Frontal cortex (tissue), 3 donors: ENCODE measurements at regions not wholly inside any gene's neighbourhood (a gene's known extent, or its start where the extent isn't known, plus 50 kb on each side); places are given as distances from the start of the nearest gene placed in this dataset.

Experiments used
- DNase-seq, 2 donors: peaks; one replicate each; pipeline ENCODE4 v3.0.0; 2012; ENCODE audit warnings: low spot score in 2 of 2
- FAIRE-seq: peaks from 2 replicates; lab custom pipeline; 2012; peaks lifted over from hg19 to GRCh38; lab: Jason Lieb, UNC
- donor health status: control.
- donor health status: control.
- donor health status: control.

GRCh38 chr3:23663661-23664186 lies 142.0 kb upstream of the UBE2E1 start:
- DNase-seq (no peak), FAIRE-seq (no peak)

DNA sequence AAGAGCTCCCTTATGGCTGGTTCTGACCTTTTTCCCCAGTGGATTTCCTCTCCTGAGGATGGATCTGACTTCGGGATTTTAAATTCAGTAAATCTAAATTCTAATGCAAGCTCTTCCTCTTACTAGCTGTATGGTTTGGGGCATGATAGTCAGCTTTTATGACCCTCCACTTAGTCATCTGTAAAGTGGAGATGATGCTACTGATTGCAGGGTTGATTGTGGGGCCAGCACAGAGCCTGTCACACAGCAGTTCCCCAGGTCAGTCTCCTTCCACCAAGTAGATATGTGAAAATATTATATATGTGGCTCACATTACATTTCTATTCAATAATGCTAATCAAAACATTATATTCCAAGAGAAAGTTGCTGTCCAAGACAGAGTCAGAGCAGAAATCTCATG lies 141.3 kb upstream of the UBE2E1 start:
- FAIRE-seq (no peak), DNase-seq (no peak)

DNA sequence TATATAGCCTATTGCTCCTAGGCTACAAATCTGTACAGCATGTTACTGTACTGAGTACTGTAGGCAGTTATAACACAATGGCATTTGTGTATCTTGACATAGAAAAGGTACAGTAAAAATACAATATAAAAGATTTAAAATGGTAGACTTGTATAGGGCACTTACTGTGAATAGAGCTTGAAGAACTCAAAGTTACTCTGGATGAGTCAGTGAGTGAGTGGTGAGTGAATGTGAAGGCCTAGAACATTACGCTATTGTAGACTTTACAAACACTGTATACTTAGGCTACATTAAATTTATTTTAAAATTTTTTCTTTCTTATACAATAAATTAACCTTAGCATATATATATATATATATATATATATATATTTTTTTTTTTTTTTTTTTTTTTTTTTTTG lies 140.0 kb upstream of the UBE2E1 start:
- no peak for DNase-seq
- no peak for FAIRE-seq

DNA sequence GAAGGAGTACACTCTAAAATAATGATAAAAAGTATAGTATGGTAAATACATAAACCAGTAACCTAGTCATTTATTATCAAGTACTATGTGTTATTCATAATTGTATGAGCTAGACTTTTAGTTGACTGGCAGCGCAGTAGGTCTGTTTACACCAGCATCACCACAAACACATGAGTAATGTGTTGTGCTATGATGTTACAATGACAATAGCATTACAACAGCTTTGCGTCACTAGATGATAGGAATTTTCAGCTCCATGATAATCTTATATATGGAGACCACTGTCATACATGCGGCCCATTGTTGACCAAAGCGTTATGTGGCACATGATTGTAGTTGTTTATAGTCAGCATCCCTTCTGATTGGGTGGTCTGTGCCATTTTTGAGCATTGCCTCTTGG lies 138.9 kb upstream of the UBE2E1 start:
- no peak for DNase-seq
- FAIRE-seq, result no peak

DNA sequence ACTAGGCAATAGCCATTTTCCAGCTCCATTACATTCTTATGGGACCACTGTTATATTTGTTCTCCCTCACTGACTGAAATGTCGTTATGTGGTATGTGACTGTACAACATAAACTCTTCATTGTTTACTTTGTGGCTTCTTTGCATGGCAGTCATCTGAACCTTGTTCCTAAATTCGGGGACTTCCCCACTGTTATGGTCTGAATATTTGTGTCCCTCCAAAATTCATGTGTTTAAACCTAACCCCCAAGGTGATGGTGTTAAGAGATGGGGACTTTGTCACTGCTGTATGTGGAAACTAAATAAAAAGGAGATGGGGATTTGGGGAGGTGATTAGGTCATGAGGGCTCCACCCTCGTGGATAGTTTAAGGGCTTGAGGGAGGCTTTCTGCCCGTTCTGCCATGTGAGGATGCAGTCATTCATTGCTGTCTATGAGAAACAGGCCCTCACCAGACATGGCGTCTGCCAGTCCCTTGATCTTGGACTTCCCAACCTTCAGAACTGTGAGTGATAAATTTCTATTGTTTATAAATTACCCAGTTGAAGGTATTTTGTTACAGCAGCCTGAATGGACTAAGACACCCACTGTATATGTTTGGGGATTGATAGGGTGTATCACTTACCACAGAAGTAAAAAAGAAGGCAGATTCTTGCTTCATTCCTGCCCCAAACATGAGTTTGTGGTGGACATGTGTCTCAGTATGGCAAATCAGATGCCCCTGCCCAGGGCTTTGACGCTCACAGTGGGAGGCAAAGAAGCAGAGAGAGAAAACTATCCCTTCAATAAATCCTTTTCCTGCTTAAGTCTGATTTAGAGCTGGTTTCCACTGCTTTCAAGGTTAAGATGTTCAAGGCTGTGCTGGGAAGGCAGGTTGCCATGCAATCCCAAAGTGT lies 138.0 kb upstream of the UBE2E1 start:
- no peak for DNase-seq
- no peak for FAIRE-seq

DNA sequence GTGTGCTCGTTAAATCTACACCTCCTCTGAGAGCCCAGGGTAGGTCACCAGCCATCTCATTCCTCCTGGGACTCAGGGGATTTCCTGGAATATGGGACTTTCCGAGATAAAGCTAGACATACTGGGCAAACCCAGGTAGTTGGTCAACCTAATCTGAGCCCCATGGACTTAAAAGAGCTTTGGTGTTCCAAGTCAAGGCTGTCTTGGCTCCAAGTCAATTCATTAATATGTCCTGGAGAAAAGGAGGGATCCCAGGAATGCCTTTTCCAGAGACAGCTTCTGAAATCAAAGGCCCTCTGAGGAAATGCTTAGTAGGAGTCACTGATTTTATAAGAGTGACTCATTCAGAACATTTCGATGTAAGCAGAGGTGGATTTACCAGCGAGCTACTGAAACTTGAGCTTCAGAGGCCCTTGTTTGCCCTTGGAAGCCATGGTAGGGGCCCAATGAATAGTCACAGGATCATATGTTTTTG lies 137.3 kb upstream of the UBE2E1 start:
- no peak for FAIRE-seq
- DNase-seq, result no peak

GRCh38 chr3:23669541-23670255 lies 136.1 kb upstream of the UBE2E1 start:
- FAIRE-seq (no peak), DNase-seq (no peak)

DNA sequence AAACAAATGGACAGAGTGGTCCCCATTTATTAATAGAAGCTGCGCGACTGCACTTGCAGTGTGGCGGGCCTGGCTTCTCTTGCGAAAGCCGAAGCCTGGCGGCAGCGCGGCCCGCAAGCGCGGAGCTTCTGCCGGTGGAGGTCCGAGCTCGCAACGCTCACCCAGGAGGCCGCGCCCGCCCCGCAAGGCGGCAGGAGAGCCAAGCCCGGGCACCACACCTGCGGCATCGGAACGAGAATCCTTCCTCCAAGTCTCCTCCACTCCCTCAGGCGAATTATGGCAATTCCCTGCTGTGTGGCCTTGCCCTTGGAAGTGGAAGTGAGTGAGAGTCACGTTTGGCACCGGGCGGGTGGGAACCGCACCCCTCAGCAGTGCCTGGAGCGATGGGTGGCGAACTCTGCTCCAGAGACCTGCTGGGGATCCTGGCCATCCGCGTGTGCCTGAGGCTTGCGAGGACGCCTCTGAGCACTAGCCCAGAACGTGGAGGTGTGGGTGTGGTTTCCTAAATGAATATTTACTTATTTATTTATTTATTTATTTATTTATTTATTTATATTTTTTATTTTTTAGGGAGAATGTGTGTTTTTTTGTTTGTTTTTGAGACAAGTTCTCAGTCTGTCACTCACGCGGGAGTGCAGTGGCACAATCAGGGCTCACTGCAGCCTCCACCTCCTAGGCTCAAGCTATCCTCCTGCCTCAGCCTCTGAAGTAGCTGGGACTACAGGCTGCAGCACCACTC lies 133.7 kb upstream of the UBE2E1 start:
- DNase-seq (peak in 1 of 2 donors; percentile 23), FAIRE-seq (no peak)

GRCh38 chr3:23672628-23673027 lies 133.1 kb upstream of the UBE2E1 start:
- DNase-seq, result no peak
- FAIRE-seq, result no peak

DNA sequence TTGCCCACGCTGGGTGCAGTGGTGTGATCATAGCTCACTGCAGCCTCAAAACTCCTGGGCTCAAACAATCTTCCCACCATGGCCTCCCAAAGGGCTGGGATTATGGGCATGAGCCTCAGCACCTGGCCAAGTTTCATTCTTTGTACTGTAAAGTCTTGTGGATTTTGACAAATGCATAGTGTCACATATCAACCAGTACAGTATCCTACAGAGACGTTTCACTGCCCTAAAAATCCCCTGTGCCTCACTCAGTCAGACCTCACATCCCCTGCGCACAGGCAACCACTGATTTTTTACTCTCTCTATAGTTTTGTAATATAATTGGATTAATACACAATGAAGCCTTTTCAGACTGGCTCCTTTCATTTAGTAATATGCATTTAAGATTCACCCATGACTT lies 130.7 kb upstream of the UBE2E1 start:
- FAIRE-seq, result no peak

DNA sequence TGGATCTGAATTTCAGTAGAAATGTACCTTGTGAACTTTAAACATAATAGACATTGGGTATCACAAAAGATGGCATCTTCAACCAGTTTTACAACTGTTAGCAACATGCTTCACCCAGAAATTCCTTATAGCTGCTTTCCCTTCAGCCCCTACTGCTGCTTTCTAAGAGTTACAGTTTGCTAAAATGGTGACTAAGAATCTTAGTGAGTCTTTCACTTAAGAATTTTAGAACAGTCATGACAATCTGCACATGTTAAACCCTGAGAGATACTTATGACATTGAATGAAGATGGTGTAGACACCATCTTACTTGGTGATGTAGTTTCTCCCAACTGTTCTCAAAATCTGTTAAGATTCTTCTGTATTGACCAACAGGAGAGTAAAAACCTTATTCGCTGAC lies 129.7 kb upstream of the UBE2E1 start:
- FAIRE-seq (no peak), DNase-seq (no peak)

More for the DNA sequence above, 130.7 kb upstream of the UBE2E1 start:
- DNase-seq, result no peak

DNA sequence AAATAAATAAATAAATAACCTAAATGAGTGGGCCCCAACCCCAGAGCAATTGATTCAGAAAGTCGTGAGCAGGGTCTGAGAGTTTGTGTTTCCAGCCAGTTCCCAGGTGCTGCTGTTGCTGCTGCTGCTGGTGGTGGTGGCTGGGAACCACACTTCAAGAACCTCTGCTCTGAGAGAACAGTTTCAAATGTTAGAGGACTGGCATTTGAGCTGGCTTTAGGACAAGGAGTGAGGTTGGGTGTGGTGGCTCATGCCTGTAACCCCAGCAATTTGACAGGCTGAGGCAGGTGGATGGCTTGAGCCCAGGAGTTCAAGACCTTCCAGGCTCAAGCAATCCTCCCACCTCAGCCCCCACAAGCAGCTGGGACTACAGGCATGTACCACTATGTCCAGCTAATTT lies 123.1 kb upstream of the UBE2E1 start:
- DNase-seq, result no peak
- no peak for FAIRE-seq

DNA sequence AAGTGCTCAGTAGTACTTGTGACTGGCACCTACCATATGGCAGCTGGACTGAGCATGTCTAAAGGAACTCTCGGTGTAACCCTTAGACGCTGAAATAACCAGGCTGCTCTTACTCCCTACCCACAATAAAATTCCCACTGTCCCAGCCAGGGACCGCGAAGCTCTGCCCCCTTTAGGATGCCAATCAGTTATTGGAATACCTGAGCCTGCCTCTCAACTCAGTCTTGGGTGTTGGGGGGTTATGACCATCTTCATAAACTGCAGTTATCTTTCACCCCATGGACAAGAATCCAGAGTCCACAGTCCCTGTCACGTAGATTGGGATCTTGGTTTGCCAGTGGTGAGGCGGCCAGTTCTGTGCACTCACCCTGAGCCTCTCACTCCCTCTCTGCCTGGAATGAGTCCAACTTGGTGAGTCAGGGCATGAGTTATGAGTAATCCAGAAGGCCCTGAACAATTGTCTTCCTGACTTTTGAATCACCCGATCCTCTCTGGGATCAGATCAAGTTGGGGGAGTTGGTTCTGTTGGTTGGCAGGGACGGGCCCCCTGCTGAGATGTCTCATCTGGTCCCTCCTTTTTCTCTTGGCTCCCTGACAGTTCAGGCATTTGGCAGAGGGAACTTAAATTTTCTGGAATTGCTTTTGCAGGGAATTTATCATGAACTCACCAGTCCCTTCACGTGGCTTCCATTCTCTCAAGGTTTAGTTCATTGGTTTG lies 120.1 kb upstream of the UBE2E1 start:
- DNase-seq, result peak in 1 of 2 donors; percentile 33

GRCh38 chr3:23686519-23686918 lies 119.2 kb upstream of the UBE2E1 start:
- DNase-seq (no peak), FAIRE-seq (no peak)

More for the DNA sequence above, 120.1 kb upstream of the UBE2E1 start:
- no peak for FAIRE-seq

- no peak for FAIRE-seq
- no peak for DNase-seq
Observed at GRCh38 chr3:23691357-23691895, 114.3 kb upstream of the UBE2E1 start.

DNA sequence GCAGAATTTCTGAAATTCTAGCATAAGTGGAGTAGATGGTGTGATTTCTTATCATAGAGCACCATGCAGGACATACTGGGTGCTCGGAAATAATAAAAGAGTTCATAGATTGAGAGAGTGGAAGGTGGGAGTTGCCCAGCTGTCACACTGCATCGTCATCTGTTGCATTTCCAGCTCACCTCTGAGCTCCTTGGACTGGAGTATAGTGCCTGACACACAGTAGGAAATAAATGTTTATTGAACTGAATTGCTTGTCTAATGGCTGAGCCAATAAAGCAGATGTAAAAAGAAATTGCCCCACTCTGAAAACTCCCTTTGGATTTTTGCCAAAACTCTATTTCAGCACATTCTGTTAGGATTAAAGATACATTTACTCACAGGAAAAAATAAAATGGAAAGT lies 108.9 kb upstream of the UBE2E1 start:
- FAIRE-seq, result no peak
- no peak for DNase-seq

DNA sequence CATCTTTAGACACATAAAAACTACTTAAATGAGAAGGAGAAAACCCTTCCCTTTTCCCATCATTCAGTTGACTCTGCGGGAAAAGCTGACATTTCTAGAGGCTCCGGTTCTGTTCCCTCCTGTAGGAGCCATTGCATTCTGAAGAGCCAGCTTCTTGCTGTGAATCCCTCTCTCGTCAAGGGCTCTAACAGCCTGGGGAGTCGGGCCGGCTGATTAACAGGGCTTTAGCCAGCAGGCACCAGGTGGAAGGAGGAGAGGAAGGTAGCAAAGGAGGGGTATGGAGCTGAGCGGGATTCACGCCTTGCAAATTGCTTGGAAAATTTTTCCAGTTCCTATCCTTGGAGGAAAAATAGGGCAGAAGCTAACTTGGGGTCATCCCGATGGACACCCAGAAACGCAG lies 108.3 kb upstream of the UBE2E1 start:
- no peak for DNase-seq

DNA sequence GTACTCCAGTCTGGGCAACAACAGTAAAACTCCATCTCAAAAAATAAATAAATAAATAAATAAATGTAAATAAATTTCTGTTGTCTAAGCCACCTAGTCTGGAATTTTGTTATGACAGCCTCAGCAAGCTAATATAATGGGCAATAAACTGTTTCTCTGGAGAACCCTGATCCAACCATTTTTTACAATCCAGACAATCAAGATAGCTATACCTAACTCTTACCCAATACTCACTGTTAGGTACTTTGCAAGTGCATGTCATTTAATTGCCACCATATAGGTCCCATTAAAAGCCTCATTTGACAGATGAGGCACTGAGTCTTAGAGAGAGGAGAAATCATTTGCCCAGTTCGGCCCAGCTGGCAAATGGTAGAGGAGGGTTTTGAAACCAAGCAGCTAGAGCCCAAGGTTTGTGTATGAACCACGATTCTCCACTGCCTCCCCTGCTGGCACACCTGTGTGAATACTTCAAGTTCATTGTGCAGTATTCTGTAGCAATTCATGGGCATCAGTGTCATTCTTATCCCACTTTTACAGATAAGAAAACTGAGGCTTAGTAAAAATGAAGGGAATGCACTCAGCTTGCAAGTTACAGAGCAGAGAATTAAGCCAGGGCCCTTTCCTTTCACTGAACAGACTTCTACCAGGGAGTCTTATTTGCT lies 107.0 kb upstream of the UBE2E1 start:
- DNase-seq, result no peak
- no peak for FAIRE-seq

More for the DNA sequence above, 108.3 kb upstream of the UBE2E1 start:
- no peak for FAIRE-seq

- DNase-seq, result no peak
- FAIRE-seq, result no peak
Observed at GRCh38 chr3:23700616-23701015, 105.1 kb upstream of the UBE2E1 start.
